Ishikawa (cell line): ENCODE measurements at regions not wholly inside any gene's neighbourhood (a gene's known extent, or its start where the extent isn't known, plus 50 kb on each side); places are given as distances from the start of the nearest gene placed in this dataset.

Experiments
- CEBPB ChIP-seq: IDR thresholded peaks from 2 replicates; pipeline ENCODE4 v1.6.1; 2012
- CREB1 ChIP-seq: IDR thresholded peaks from 2 replicates; pipeline ENCODE4 v1.6.1; 2012; ENCODE audit warnings: low read depth
- EGR1 ChIP-seq: IDR thresholded peaks from 2 replicates; pipeline ENCODE4 v1.6.1; 2012
- EP300 ChIP-seq: IDR thresholded peaks from 2 replicates; pipeline ENCODE4 v1.6.1; 2012; ENCODE audit warnings: borderline replicate concordance
- FOXM1 ChIP-seq: IDR thresholded peaks from 2 replicates; pipeline ENCODE4 v1.6.1; 2012; ENCODE audit warnings: low read depth, borderline replicate concordance
- NFIC ChIP-seq: IDR thresholded peaks from 2 replicates; pipeline ENCODE4 v1.6.1; 2012
- RAD21 ChIP-seq: IDR thresholded peaks from 2 replicates; pipeline ENCODE4 v1.6.1; 2012; ENCODE audit warnings: low read depth
- REST ChIP-seq: IDR thresholded peaks from 2 replicates; pipeline ENCODE4 v1.6.1; 2012; ENCODE audit warnings: low read depth, mild to moderate bottlenecking
- TAF1 ChIP-seq: IDR thresholded peaks from 2 replicates; pipeline ENCODE4 v1.6.1; 2012; ENCODE audit warnings: low read depth, mild to moderate bottlenecking
- TCF12 ChIP-seq: IDR thresholded peaks from 2 replicates; pipeline ENCODE4 v1.6.1; 2012; ENCODE audit warnings: low read depth
- TEAD4 ChIP-seq: IDR thresholded peaks from 2 replicates; pipeline ENCODE4 v1.6.1; 2012
- YY1 ChIP-seq: IDR thresholded peaks from 2 replicates; pipeline ENCODE4 v1.6.1; 2012; ENCODE audit warnings: low read depth
- ZBTB7A ChIP-seq: IDR thresholded peaks from 2 replicates; pipeline ENCODE4 v1.6.1; 2012; ENCODE audit warnings: low read depth
- TF ChIP-seq, protein P1 (sequence below): IDR thresholded peaks from 2 replicates; pipeline ENCODE4 v1.6.1; 2012
- TF ChIP-seq, protein P2 (sequence below): IDR thresholded peaks from 2 replicates; pipeline ENCODE4 v1.6.1; 2012

DNA sequence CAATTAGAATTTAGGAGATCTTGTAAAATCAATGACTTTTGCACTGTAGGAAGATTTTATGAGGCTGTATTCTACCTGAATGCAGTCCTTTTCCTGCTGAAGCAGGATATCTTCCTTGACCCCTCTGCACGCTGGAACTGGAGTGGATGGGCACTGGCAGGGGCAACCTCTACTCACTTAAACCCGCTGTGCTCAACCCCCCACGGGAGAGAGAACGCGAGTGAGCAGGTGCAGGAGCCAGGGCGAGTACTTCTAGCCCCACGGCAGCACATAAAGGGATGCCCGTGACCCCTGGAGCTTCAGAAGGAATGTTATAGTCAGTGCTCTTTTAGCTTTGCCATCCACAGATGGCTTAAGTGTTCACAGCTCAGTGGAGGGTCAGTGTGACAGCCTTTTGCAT lies 1144.8 kb downstream of the EPHA7 start:
- no peak for TF ChIP-seq FOXM1
- no peak for TF ChIP-seq TEAD4
- no peak for TF ChIP-seq RAD21
- TF ChIP-seq EGR1: no peak
- TF ChIP-seq, protein P1, sequence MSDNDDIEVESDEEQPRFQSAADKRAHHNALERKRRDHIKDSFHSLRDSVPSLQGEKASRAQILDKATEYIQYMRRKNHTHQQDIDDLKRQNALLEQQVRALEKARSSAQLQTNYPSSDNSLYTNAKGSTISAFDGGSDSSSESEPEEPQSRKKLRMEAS: no peak
- no peak for TF ChIP-seq TCF12
- TF ChIP-seq NFIC: no peak
- TF ChIP-seq YY1: no peak
- TF ChIP-seq, protein P2, sequence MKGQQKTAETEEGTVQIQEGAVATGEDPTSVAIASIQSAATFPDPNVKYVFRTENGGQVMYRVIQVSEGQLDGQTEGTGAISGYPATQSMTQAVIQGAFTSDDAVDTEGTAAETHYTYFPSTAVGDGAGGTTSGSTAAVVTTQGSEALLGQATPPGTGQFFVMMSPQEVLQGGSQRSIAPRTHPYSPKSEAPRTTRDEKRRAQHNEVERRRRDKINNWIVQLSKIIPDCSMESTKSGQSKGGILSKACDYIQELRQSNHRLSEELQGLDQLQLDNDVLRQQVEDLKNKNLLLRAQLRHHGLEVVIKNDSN: no peak

- no peak for TF ChIP-seq TCF12
- no peak for TF ChIP-seq EGR1
- TF ChIP-seq, protein P1: no peak
- TF ChIP-seq TAF1: no peak
- TF ChIP-seq ZBTB7A: no peak
- TF ChIP-seq YY1: no peak
- no peak for TF ChIP-seq CEBPB
- TF ChIP-seq CREB1: no peak
- no peak for TF ChIP-seq REST
- no peak for TF ChIP-seq RAD21
- TF ChIP-seq TEAD4: no peak
- no peak for TF ChIP-seq EP300
- TF ChIP-seq, protein P2: no peak
- no peak for TF ChIP-seq FOXM1
- TF ChIP-seq NFIC: no peak
Observed at GRCh38 chr6:92273694-92274093, 1145.7 kb downstream of the EPHA7 start.

DNA sequence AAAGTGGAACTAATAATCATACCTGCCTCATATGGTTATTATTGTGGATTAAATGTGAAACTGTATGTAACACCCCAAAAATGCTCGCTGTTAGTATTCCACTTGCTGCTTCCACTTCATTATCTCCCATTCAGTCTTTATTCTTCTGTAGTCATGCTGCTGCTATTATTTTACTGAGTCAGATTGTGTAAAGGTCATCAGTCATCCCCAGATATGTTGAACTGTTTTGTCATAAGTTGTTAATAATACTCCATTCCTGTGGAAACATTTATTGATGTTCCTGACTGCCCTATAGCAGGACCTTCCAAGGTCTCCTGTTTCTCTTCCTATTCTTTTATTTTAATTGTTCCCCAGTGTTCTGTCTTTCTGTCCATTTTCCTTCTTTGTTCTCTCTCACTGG lies 1148.3 kb downstream of the EPHA7 start:
- TF ChIP-seq EP300 (no peak), ZBTB7A (no peak), NFIC (no peak), TEAD4 (no peak), TCF12 (no peak), EGR1 (no peak)
- TF ChIP-seq, protein P2: no peak

DNA sequence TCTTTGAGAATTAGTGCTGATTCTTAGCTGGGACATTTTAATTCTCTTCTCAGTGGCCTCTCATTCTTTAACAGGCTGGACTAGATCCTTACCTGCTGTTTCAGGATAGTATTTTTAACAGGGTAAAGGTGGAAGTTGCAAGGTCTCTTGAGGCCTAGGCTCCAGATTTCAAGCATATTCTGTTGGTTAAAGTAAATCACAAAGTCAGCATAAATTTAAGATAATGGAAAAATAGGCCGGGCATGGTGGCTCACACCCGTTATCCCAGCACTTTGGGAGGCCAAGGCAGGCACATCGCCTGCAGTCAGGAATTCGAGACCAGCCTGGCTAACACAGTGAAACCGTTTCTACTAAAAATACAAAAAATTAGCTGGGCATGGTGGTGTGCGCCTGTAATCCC lies 1149.0 kb downstream of the EPHA7 start:
- TF ChIP-seq FOXM1 (no peak), NFIC (no peak)

GRCh38 chr6:92267335-92267734 lies 1152.0 kb downstream of the EPHA7 start:
- TF ChIP-seq FOXM1: no peak
- no peak for TF ChIP-seq RAD21

DNA sequence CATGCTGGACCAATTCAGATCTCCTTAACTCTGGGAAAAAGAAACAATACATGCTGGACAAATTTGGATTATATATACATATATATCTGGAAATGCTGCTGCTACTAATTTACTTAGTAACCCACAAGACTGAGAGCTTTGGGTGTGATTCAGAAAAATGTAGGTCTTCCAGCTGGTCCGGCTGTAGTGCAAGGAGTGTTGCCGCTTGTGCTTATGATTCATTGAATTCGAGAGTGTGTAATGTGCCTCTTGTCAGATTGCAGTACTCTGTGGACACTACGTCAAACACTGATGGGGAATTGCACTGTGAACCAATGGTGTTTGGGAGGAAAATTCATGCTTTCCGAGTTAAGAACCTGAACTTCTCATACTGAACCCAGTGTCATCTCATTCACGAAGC lies 1155.5 kb downstream of the EPHA7 start:
- no peak for TF ChIP-seq TEAD4

DNA sequence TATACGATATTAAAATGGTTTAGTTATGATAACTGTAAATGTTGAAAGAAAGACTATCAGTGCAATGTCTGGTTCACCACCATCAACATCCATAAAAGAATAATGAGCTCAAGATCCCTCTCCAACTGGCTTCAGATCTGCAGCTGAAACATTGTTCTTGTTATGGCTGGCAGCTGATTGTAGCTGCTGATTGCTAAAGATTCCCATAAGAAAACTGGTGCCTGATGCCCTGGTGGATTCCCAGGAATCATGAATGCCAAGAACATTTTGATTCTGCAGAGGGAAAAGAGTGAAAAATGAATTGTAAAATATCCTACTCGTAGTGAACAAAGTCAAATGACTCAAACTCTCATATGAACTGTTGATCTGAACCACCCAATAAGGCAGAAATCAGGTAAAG lies 1160.2 kb downstream of the EPHA7 start:
- TF ChIP-seq, protein P2: no peak
- TF ChIP-seq NFIC (no peak), TAF1 (no peak), TEAD4 (no peak), RAD21 (no peak), TCF12 (no peak), EGR1 (no peak), EP300 (no peak), ZBTB7A (no peak), REST (no peak), FOXM1 (no peak), CEBPB (no peak)
- TF ChIP-seq, protein P1: no peak
